HEK293 (cell line): ENCODE measurements at regions not wholly inside any gene's neighbourhood (a gene's known extent, or its start where the extent isn't known, plus 50 kb on each side); places are given as distances from the start of the nearest gene placed in this dataset.

ENCODE experiments used
- CTCF ChIA-PET: fragments of 350-600 bp; formaldehyde crosslinking; extraction: SDS; loops from one replicate; lab custom pipeline; 2021; ENCODE audit warnings: antibody characterized with exemption; lab: Yijun Ruan, JAX
- POLR2A ChIA-PET: fragments of 300-600 bp; formaldehyde crosslinking; extraction: SDS; loops from one replicate; lab custom pipeline; 2020; ENCODE audit warnings: antibody characterized with exemption, inconsistent platforms; lab: Yijun Ruan, JAX
- H3K27ac ChIP-seq: fragments of 200-500 bp; sonication (Bioruptor generic); 2 replicates; pipeline ENCODE4 v1.5.1; 2014; ENCODE audit warnings: low read depth, low read length, control low read depth, inconsistent platforms; ENCODE audit errors: extremely low read depth
- H3K36me3 ChIP-seq, 2 experiments: fragments of 200-500 bp in 1 of 2; sonication (Bioruptor generic) in 1 of 2; 1 replicate in 1 of 2; 2 replicates in 1 of 2; pipeline ENCODE4 v1.5.1; 2014 to 2017; ENCODE audit warnings: inconsistent platforms in 2 of 2, low read length in 2 of 2; ENCODE audit not compliant: control insufficient read depth in 2 of 2, insufficient read depth in 1 of 2
- H3K4me1 ChIP-seq: fragments of 200-500 bp; sonication (Bioruptor generic); 2 replicates; pipeline ENCODE4 v1.5.1; 2014; ENCODE audit warnings: mild to moderate bottlenecking, low read length, inconsistent platforms; ENCODE audit not compliant: control insufficient read depth, insufficient read depth
- H3K4me3 ChIP-seq: 2 replicates; pipeline ENCODE4 v1.5.1; 2011; ENCODE audit warnings: low read depth, mild to moderate bottlenecking, control low read depth, low read length, moderate library complexity
- H3K9me3 ChIP-seq: fragments of 200-500 bp; sonication (Bioruptor generic); 2 replicates; pipeline ENCODE4 v1.5.1; 2014; ENCODE audit warnings: low read depth, low read length, inconsistent platforms; ENCODE audit not compliant: control insufficient read depth, insufficient read depth
- GLI2 ChIP-seq: fragments of 450-650 bp; formaldehyde crosslinking; IDR thresholded peaks from 2 replicates; pipeline ENCODE4; 2017; ENCODE audit warnings: missing biosample characterization, missing genetic modification characterization, low read depth, borderline replicate concordance
- OVOL3 ChIP-seq: fragments of 450-650 bp; formaldehyde crosslinking; IDR thresholded peaks from 2 replicates; pipeline ENCODE4 v1.5.1; 2016; ENCODE audit warnings: missing biosample characterization, missing genetic modification characterization
- PRDM1 ChIP-seq: fragments of 450-650 bp; formaldehyde crosslinking; IDR thresholded peaks from 2 replicates; pipeline ENCODE4; 2016; ENCODE audit warnings: missing biosample characterization, missing genetic modification characterization
- SCRT2 ChIP-seq: fragments of 450-650 bp; formaldehyde crosslinking; IDR thresholded peaks from 2 replicates; pipeline ENCODE4 v1.5.1; 2016; ENCODE audit warnings: missing biosample characterization, missing genetic modification characterization
- YY2 ChIP-seq: fragments of 450-650 bp; formaldehyde crosslinking; IDR thresholded peaks from 2 replicates; pipeline ENCODE4 v1.5.1; 2016; ENCODE audit warnings: missing biosample characterization, missing genetic modification characterization
- ZBTB20 ChIP-seq: fragments of 450-650 bp; formaldehyde crosslinking; IDR thresholded peaks from 2 replicates; pipeline ENCODE4 v1.5.1; 2016; ENCODE audit warnings: missing biosample characterization, missing genetic modification characterization
- ZNF184 ChIP-seq: fragments of 450-650 bp; IDR thresholded peaks from 2 replicates; pipeline ENCODE4 v1.5.1; 2018; ENCODE audit warnings: missing biosample characterization, mild to moderate bottlenecking, missing genetic modification characterization
- ZNF19 ChIP-seq: fragments of 450-650 bp; formaldehyde crosslinking; IDR thresholded peaks from 2 replicates; pipeline ENCODE4; 2016; ENCODE audit warnings: missing biosample characterization, missing genetic modification characterization, low read depth
- ZNF530 ChIP-seq: fragments of 450-650 bp; formaldehyde crosslinking; IDR thresholded peaks from 2 replicates; pipeline ENCODE4 v1.5.1; 2016; ENCODE audit warnings: low read depth, missing biosample characterization, missing genetic modification characterization
- ZNF544 ChIP-seq: fragments of 450-650 bp; formaldehyde crosslinking; IDR thresholded peaks from 2 replicates; pipeline ENCODE4 v1.5.0; 2017; ENCODE audit warnings: missing biosample characterization, missing genetic modification characterization
- ZNF654 ChIP-seq: fragments of 450-650 bp; formaldehyde crosslinking; IDR thresholded peaks from 2 replicates; pipeline ENCODE4 v1.5.1; 2016; ENCODE audit warnings: low read depth, missing biosample characterization, missing genetic modification characterization
- ZNF792 ChIP-seq: fragments of 450-650 bp; formaldehyde crosslinking; IDR thresholded peaks from 2 replicates; pipeline ENCODE4 v1.5.1; 2016; ENCODE audit warnings: missing biosample characterization, missing genetic modification characterization
- TF ChIP-seq, protein P1 (sequence below): fragments of 450-650 bp; formaldehyde crosslinking; IDR thresholded peaks from 2 replicates; pipeline ENCODE4 v1.5.1; 2017; ENCODE audit warnings: missing biosample characterization, missing genetic modification characterization
- TF ChIP-seq, protein P2 (sequence below): fragments of 450-650 bp; formaldehyde crosslinking; IDR thresholded peaks from 2 replicates; pipeline ENCODE4 v1.5.1; 2016; ENCODE audit warnings: missing biosample characterization, missing genetic modification characterization
- TF ChIP-seq, protein P3 (sequence below): fragments of 450-650 bp; formaldehyde crosslinking; IDR thresholded peaks from 2 replicates; pipeline ENCODE4 v1.5.1; 2016; ENCODE audit warnings: missing biosample characterization, missing genetic modification characterization
- TF ChIP-seq, protein P4 (sequence below): fragments of 450-650 bp; formaldehyde crosslinking; IDR thresholded peaks from 2 replicates; pipeline ENCODE4 v1.5.1; 2017; ENCODE audit warnings: missing biosample characterization, missing genetic modification characterization
- TF ChIP-seq, protein P5 (sequence below): fragments of 450-650 bp; IDR thresholded peaks from 2 replicates; pipeline ENCODE4 v1.5.1; 2018; ENCODE audit warnings: missing biosample characterization, mild to moderate bottlenecking, missing genetic modification characterization

DNA sequence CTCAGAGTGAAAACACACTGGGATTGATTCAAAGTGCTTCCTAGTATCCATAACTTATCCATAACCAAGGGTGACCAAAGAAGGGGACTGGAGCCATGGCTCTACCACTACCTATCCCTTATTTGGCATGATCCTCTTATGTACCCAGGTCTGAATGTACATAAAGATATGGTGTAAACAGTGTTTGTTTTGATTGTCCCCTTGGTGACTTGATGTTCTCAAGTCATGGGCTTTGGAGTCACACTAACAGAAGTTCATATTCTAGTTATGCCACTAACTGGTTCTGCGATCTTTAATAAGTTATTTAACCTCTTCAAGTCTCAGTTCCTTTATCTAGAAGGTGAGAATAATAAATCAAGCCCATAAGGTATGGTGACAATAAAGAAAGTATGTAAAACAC lies 283.4 kb upstream of the PTGER4 start (continued):
- TF ChIP-seq ZNF184 (tag by site-specific recombination) = no peak
- TF ChIP-seq, protein P1, sequence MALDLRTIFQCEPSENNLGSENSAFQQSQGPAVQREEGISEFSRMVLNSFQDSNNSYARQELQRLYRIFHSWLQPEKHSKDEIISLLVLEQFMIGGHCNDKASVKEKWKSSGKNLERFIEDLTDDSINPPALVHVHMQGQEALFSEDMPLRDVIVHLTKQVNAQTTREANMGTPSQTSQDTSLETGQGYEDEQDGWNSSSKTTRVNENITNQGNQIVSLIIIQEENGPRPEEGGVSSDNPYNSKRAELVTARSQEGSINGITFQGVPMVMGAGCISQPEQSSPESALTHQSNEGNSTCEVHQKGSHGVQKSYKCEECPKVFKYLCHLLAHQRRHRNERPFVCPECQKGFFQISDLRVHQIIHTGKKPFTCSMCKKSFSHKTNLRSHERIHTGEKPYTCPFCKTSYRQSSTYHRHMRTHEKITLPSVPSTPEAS (tag by site-specific recombination) = no peak

DNA sequence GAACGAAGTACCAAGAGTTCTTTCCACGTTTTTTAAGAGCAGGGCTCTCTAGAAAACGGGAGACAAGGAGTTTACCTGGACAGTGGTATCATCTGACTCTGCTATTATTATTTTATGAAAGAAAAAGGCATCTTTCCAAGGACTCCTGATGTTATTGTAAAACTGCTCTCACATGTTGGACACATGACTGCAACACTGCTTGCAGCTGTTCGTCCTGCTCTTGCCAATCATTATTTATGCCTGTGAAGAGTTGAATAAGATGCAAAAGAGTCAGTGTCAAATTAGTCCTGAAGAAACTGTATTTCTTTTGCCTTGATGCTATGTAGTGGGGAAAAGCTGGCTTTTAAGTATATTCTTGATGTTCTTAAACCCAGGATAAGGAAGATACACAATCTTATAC lies 284.5 kb upstream of the PTGER4 start:
- TF ChIP-seq, protein P2, sequence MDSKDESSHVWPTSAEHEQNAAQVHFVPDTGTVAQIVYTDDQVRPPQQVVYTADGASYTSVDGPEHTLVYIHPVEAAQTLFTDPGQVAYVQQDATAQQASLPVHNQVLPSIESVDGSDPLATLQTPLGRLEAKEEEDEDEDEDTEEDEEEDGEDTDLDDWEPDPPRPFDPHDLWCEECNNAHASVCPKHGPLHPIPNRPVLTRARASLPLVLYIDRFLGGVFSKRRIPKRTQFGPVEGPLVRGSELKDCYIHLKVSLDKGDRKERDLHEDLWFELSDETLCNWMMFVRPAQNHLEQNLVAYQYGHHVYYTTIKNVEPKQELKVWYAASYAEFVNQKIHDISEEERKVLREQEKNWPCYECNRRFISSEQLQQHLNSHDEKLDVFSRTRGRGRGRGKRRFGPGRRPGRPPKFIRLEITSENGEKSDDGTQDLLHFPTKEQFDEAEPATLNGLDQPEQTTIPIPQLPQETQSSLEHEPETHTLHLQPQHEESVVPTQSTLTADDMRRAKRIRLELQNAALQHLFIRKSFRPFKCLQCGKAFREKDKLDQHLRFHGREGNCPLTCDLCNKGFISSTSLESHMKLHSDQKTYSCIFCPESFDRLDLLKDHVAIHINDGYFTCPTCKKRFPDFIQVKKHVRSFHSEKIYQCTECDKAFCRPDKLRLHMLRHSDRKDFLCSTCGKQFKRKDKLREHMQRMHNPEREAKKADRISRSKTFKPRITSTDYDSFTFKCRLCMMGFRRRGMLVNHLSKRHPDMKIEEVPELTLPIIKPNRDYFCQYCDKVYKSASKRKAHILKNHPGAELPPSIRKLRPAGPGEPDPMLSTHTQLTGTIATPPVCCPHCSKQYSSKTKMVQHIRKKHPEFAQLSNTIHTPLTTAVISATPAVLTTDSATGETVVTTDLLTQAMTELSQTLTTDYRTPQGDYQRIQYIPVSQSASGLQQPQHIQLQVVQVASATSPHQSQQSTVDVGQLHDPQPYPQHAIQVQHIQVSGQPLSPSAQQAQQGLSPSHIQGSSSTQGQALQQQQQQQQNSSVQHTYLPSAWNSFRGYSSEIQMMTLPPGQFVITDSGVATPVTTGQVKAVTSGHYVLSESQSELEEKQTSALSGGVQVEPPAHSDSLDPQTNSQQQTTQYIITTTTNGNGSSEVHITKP (tag by site-specific recombination) = no peak
- TF ChIP-seq PRDM1 = no peak
- no peak for TF ChIP-seq ZNF654 (tag by site-specific recombination)
- TF ChIP-seq, protein P3, sequence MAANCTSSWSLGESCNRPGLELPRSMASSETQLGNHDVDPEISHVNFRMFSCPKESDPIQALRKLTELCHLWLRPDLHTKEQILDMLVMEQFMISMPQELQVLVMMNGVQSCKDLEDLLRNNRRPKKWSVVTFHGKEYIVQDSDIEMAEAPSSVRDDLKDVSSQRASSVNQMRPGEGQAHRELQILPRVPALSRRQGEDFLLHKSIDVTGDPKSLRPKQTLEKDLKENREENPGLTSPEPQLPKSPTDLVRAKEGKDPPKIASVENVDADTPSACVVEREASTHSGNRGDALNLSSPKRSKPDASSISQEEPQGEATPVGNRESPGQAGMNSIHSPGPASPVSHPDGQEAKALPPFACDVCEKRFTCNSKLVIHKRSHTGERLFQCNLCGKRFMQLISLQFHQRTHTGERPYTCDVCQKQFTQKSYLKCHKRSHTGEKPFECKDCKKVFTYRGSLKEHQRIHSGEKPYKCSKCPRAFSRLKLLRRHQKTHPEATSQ (tag by site-specific recombination) = no peak
- TF ChIP-seq, protein P1 (tag by site-specific recombination) = no peak
- TF ChIP-seq, protein P4, sequence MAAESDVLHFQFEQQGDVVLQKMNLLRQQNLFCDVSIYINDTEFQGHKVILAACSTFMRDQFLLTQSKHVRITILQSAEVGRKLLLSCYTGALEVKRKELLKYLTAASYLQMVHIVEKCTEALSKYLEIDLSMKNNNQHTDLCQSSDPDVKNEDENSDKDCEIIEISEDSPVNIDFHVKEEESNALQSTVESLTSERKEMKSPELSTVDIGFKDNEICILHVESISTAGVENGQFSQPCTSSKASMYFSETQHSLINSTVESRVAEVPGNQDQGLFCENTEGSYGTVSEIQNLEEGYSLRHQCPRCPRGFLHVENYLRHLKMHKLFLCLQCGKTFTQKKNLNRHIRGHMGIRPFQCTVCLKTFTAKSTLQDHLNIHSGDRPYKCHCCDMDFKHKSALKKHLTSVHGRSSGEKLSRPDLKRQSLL (tag by site-specific recombination) = no peak
- no peak for TF ChIP-seq ZNF792 (tag by site-specific recombination)
- TF ChIP-seq ZNF530 (tag by site-specific recombination) = no peak
- no peak for TF ChIP-seq YY2 (tag by site-specific recombination)
- no peak for TF ChIP-seq SCRT2 (tag by site-specific recombination)
- no peak for TF ChIP-seq ZBTB20
- no peak for TF ChIP-seq ZNF544 (tag by site-specific recombination)
- no peak for TF ChIP-seq GLI2 (tag by site-specific recombination)
- TF ChIP-seq, protein P5, sequence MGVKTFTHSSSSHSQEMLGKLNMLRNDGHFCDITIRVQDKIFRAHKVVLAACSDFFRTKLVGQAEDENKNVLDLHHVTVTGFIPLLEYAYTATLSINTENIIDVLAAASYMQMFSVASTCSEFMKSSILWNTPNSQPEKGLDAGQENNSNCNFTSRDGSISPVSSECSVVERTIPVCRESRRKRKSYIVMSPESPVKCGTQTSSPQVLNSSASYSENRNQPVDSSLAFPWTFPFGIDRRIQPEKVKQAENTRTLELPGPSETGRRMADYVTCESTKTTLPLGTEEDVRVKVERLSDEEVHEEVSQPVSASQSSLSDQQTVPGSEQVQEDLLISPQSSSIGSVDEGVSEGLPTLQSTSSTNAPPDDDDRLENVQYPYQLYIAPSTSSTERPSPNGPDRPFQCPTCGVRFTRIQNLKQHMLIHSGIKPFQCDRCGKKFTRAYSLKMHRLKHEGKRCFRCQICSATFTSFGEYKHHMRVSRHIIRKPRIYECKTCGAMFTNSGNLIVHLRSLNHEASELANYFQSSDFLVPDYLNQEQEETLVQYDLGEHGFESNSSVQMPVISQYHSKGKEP (tag by site-specific recombination) = no peak
- TF ChIP-seq OVOL3 = no peak
- no peak for TF ChIP-seq ZNF19
- Histone ChIP-seq H3K27ac (no peak overlapping the region), H3K4me3 (no peak overlapping the region), H3K4me1 (no peaks in the 10 kb centered on the region), H3K36me3 (no peaks in the 10 kb centered on the region), H3K9me3 (no peaks in the 10 kb centered on the region)
- ChIA-PET POLR2A (no interaction called here), CTCF (no interaction called here)
